Mucosa of descending colon (tissue), 3 donors: ENCODE measurements at regions not wholly inside any gene's neighbourhood (a gene's known extent, or its start where the extent isn't known, plus 50 kb on each side); places are given as distances from the start of the nearest gene placed in this dataset.

Experiments used
- ATAC-seq: fragments of 200-7000 bp; cut with Tn5 transposase; one replicate; pipeline ENCODE4 v1.9.1; 2020; ENCODE audit warnings: mild to moderate bottlenecking, moderate library complexity
- DNase-seq, 3 donors: peaks; one replicate each; pipeline ENCODE4 v3.0.0-alpha.2; 2020
- H3K36me3 ChIP-seq: fragments of 200-600 bp; one replicate; pipeline ENCODE4 v1.8.0; 2021; ENCODE audit warnings: low read depth, mild to moderate bottlenecking
- H3K4me1 ChIP-seq: fragments of 200-600 bp; one replicate; pipeline ENCODE4 v1.8.0; 2021; ENCODE audit warnings: low read depth, mild to moderate bottlenecking
- H3K4me3 ChIP-seq: fragments of 200-600 bp; one replicate; pipeline ENCODE4 v1.8.0; 2021; ENCODE audit warnings: mild to moderate bottlenecking
- H3K9me3 ChIP-seq: fragments of 200-600 bp; one replicate; pipeline ENCODE4 v1.8.0; 2021; ENCODE audit warnings: mild to moderate bottlenecking
- CTCF ChIP-seq: fragments of 200-600 bp; IDR thresholded peaks from one replicate; pipeline ENCODE4 v1.8.0; 2022; ENCODE audit warnings: antibody characterized with exemption, mild to moderate bottlenecking
- intact Hi-C, 2 donors: fragments of 100-400 bp; cut with DNase I in 1 of 2; cut with micrococcal nuclease in 1 of 2; formaldehyde crosslinking; loops; one replicate each; pipeline versions ENCODE4 v1.11.0 to v1.11.1; 2022; cut with DNase I, micrococcal nuclease
- donor health status: DM: no; HTN: no; CAD: no; lungs with moderate emphysema.
- donor health status: DM: no; HTN: no; CAD: no.
- donor health status: DM: no; HTN: yes; CAD: no.

GRCh38 chr18:51811883-51812282 lies 528.1 kb upstream of the DCC start:
- no peaks in the 10 kb centered on the region for H3K4me1 ChIP-seq
- no peak for TF ChIP-seq CTCF
- no peak for DNase-seq
- H3K9me3 ChIP-seq = no peaks in the 10 kb centered on the region
- no peaks in the 10 kb centered on the region for H3K36me3 ChIP-seq
- ATAC-seq = no peak
- no peak overlapping the region for H3K4me3 ChIP-seq
- intact Hi-C loops = no loop called here

GRCh38 chr18:51813740-51814139 lies 526.3 kb upstream of the DCC start:
- DNase-seq = no peak
- TF ChIP-seq CTCF = no peak
- ATAC-seq = no peak
- no peaks in the 10 kb centered on the region for H3K36me3 ChIP-seq
- H3K4me1 ChIP-seq = no peaks in the 10 kb centered on the region
- H3K4me3 ChIP-seq = no peak overlapping the region
- intact Hi-C loops = no loop called here
- no peaks in the 10 kb centered on the region for H3K9me3 ChIP-seq

- no peak for DNase-seq
- no peak overlapping the region for H3K4me3 ChIP-seq
- TF ChIP-seq CTCF = no peak
- ATAC-seq = no peak
- H3K9me3 ChIP-seq = no peaks in the 10 kb centered on the region
- H3K36me3 ChIP-seq = no peaks in the 10 kb centered on the region
- H3K4me1 ChIP-seq = no peaks in the 10 kb centered on the region
- intact Hi-C loops = no loop called here
Measured at GRCh38 chr18:51821610-51822009, 518.4 kb upstream of the DCC start.

- no peak overlapping the region for H3K4me3 ChIP-seq
- intact Hi-C loops = no loop called here
- no peak for TF ChIP-seq CTCF
- no peak for ATAC-seq
- H3K36me3 ChIP-seq = no peaks in the 10 kb centered on the region
- H3K9me3 ChIP-seq = peaks cover 2% of the 10 kb centered on the region
- no peak for DNase-seq
- H3K4me1 ChIP-seq = no peaks in the 10 kb centered on the region
Measured at GRCh38 chr18:51824746-51825145, 515.3 kb upstream of the DCC start.

- no peaks in the 10 kb centered on the region for H3K9me3 ChIP-seq
- no peaks in the 10 kb centered on the region for H3K36me3 ChIP-seq
- no peak overlapping the region for H3K4me3 ChIP-seq
- H3K4me1 ChIP-seq = no peaks in the 10 kb centered on the region
- intact Hi-C loops = no loop called here
- DNase-seq (no peak), ATAC-seq (no peak)
- no peak for TF ChIP-seq CTCF
Measured at GRCh38 chr18:51833850-51834249, 506.1 kb upstream of the DCC start.

- H3K4me3 ChIP-seq = no peak overlapping the region
Measured at GRCh38 chr18:51848702-51849101, 491.3 kb upstream of the DCC start.

More at GRCh38 chr18:51848702-51849101, 491.3 kb upstream of the DCC start:
- ATAC-seq (no peak), DNase-seq (no peak)
- no peaks in the 10 kb centered on the region for H3K4me1 ChIP-seq
- TF ChIP-seq CTCF = no peak
- H3K36me3 ChIP-seq = no peaks in the 10 kb centered on the region
- intact Hi-C loops = no loop called here
- no peaks in the 10 kb centered on the region for H3K9me3 ChIP-seq
